GM21526 (cell line): ENCODE measurements at regions not wholly inside any gene's neighbourhood (a gene's known extent, or its start where the extent isn't known, plus 50 kb on each side); places are given as distances from the start of the nearest gene placed in this dataset.

Source experiments
- ATAC-seq: cut with Tn5 transposase; IDR thresholded peaks from one replicate; pipeline ENCODE4 v1.9.1; 2021; ENCODE audit warnings: moderate library complexity; ENCODE audit not compliant: unreplicated experiment, low FRiP score

DNA sequence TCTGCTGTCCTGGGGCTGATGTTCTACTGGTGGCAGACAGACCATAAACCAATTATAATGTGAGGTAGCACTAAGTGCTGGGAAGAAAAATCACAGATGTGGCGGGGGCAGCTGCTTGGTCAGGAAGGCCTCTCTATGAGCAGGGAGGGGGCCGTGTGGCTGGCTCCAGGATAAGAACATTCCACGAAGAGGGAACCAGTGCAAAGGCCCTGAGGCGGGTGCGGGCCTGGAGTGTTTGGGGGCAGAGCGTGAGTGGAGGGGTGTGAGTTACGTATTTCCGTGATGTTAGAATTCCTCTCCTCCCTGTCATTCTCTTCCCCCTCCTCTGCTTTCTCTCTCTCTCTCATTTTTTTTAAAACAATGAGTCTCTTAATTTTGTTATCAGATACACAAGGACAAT is 67.2 kb downstream of the CEBPB start:
- ATAC-seq = no peak

DNA sequence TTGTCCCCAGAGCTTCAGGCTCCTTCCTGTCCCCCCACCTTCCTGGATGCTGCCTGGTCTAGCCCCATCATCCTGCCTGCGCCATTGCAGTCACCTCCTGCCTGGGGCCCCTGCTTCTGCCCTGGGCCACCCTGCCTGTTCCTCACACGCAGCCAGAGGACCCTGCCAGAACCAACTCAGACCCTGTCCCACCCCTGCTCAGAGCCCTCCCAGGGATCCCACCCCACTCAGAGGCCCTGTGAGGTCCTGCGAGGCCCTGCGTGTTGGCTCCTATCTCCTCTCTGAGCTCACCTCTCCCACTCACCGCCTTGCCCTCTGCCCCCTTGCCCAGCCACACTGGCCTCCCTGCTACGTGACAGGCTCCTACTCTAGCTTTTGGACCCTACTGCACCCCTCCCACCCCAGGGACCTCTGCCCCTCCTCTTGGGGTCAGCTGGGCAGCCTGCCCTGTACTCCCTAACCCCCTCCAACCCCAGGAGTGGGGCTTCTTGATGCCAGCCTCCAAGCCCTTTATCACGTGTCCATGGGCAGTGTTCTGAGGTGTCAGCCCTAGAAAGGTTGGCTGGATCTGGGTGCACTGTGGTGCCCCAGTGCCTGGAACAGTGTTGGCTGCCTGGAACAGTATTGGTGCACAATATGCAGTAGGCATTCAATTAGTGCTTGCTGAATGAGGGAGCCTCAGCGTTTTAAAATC is 68.3 kb downstream of the CEBPB start:
- no peak for ATAC-seq

DNA sequence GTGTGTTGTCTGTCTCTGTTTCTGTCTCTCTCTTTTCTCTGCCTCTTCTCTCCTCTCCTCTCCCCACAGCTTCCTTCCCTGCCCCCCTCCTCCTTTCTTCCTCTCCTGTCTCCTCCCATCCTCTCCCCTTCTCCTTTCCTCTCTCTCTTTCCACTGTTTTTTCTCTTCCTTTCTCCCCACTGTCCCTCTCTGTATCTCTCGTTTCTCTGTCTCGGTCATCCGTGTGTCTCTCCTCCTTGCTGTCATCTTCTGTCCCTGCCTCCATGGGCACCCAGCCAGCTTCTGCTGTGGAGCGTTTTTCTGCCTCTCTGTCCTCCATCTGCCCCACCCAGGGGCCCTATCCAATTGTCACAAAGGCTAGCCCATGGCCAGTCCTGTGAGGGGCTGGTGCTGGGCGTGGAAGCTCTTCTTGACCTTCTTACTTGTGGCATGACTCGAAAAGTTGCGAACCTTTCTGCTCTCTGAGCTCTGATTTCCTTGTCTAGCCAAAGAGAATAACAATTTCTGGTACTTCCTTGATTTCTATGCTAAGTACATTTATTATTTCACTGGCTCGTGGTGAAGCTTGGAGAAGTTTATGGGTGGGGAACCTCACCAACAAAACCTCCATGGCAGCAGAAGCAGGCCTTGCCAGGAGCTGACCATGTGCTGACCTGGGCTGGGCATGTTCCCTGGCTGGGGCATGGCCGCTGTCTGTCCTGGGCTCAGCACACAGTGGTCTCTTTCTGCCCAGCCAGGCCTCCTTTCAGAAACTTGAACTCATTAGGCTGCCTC is 69.3 kb downstream of the CEBPB start:
- no peak for ATAC-seq

DNA sequence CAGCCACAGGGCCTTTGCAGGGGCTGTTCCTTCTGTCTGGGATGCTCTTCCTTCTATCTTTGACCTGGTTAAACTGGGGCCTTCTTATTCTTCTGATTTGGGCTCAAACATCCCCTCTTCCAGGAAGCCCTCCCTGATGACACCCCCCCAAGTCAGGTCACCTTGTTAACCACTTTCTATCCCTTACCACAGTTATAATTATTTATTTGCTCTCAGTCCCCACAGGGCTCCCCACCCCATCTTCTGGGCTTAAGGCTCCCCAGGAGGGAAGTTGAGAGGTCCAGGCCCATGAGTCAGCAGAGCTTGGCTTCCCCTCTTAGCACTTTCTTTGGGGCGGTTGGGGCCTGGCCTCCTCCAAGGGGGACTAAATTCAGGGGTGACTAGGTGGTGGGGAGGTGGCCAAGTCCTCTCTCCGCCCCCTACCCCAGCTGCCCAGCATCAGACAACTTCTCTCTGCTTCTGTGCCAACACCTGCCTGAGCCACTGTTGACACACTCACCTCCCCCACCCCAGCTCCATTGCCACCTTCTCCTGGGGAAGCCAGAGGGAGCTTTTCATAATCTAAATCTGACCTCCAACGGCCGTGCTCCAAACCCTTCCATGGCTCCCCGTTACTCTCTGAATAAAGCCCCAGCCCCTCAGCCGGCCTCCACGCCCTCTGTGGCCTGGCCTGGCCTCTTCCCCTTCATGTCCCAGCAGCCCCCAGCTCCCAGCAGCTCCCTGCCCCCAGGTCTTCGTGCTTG is 70.0 kb downstream of the CEBPB start:
- no peak for ATAC-seq

DNA sequence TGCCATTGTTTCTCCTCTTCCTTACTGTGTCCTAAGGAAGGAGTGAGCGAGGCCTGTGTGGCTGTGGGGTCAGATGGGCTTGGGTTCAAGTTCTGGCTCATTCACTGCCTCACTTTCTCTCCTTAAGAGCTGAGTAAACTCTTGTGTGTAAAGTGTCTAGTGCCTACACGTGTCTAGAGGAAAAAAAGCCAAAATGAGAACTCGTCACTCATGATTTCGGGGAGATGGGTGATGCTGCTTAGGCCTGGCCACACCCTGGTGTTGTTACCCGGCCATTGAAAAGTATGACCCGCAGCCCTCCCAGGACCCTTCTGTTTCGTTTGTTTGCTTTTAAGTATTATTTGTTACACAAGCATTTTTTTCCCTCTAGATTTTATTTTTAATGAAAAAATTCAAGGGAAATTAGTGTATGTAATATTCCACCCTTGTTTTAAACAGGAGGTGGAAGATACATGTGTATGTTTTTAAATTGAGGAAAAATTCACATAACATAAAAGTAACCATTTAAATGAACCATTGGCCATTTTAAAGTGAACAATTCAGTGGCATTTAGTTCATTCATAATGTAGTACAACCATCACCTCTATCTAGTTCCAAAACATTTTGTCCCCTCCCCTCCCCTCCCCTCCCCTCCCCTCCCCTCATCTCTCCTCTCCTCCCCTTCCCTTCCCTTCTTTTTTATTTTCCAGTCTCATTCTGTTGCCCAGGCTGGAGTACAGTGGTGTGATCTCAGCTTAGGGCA is 71.0 kb downstream of the CEBPB start:
- no peak for ATAC-seq

DNA sequence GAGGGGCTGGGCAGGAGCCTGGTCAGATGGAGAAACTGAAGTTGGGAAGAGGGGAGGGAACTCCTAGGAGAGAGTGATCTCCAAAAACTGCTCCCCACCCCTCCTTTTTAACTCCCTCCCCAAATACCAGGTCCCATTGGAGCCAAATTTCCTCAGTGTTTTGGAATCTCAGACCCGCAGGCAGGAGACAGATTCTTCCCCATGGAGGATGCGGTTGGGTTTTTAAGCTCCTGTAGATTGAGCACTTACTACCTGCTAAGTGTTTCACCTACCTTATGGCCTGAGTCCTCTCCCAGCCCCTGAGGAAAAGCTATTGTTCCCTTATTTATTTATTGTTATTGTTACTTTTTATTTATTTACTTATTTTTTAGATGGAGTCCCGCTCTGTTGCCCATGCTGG is 73.2 kb downstream of the CEBPB start:
- ATAC-seq = no peak

DNA sequence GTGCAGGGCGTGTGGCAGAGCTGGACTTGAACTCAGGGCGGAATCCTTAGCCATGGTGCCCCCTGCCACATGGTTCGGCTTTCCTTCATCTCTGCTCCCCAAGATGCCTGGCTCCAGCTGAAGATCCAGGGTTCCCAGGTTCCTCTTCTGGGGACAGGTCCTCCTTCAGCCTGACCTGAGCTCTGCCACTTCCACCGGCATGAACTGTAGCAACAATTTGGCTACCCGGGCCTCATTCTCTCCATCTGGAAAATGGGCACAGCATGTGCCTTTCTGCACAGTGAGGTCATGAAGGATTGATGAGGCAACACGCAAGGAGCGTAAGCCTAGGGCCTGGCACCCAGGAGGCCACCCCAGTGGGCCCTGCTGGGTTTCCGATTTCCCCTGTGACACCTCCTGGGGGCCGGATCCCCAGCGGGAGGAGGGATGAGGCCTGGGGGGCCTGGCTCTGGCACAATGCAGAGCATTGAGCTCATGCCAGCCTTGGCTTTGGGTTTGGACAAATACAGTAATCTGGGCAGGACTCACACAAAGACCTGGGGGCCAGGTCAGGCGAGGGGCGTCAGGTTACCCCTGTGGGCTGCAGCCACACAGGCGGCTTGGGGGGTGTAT is 74.0 kb downstream of the CEBPB start:
- ATAC-seq = no peak

DNA sequence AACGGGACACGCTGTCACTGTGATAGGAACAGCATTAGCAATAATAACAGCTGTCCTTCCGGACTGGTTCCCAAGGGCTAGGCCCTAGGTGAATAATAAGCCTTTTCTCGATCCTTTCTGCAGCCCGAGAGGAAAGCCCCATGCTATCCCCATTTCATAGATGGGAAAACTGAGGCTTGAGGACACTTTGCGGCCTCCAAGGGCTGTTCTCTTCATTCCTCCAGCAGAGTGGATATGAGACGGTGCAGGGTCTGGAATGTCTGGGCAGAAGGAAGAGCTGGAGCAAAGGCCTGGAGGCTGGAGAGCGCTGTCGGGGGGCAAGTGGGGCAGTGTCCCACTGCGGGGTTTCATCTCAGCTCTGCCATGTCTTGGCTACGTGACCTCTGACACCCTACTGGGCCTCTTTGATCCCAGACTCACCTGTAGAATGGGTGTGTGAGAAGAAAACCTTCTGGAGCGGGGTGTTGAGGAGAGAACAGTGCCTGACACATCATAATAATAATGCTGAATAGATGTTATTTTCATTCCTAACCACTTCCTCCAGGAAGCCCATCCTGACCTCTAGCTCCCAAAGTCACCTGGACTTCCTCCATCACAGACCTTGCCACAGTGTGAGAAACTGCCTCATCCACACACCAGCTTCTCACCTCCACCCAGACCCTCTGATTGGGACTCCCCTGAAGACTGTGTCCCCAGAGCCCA is 74.8 kb downstream of the CEBPB start:
- no peak for ATAC-seq

DNA sequence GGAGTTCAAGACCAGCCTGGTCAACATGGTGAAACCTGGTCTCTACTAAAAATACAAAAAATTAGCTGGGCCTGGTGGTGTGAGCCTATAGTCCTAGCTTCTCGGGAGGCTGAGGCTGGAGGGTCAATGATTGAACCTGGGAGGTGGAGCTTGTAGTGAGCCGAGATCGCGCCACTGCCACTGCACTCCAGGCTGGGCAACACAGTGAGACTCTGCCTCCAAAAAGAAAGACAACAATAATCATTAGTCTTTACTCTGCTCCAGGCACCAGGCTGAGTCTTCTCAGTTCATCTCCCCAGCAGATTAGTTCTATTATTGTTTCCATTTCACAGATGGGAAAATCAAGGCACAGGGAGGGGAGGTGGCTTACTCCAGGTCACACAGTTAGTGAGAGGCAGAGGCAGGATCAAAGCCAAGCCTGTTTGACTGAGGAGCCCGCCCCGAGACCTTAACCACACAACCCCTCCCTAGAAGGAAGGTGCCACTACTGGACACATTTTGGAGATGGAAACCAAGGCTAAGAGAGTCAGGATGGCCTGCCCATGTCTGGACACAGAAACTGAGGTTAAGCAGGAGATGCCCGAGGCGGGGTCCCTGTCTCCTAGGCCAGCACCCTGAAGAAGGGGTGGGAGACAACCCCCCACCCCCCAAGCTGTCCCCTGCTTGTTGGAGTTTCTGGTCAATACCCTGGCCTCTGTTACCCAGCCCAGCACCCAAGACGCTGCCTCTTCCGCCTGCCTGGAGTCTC is 75.8 kb downstream of the CEBPB start:
- no peak for ATAC-seq

DNA sequence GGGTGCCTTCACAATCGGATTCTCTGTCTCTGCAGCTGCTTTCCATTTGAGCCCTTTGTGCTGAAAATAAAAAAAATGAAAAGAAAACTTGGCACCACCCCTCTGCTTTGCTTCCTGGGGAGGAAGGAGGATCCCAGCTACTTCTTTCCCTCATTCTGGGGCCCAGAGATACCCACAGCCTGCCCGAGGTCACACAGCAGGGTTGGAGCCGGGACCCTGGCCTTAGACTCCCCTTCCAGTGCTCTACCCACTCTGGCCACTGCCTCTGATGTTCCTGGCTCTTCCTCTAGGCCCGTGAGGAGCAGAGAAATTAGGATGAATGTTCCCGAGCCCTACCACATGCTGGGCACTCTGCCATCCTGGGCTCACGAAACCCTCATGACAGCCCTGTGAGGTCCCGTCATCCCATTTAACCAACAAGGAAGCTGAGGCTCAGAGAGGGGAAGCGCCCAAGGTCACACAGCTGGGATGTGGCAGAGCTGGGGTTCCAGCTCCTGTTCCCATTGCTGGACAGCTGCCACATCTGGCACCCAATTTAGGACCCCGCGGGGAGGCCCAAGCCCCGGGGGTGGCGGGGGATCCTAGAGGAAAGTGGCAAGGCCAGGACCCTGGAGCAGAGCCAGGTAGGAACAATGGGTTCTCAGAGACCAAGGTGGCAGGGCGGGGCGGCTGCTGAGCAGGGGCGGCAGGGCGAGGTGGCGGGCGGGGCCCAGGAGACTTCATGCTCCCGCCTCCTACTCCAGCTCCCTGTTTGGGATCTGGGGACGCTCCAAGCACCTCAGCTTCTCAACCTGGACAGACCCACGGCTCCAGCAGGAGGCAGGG is 76.6 kb downstream of the CEBPB start:
- ATAC-seq = no peak

DNA sequence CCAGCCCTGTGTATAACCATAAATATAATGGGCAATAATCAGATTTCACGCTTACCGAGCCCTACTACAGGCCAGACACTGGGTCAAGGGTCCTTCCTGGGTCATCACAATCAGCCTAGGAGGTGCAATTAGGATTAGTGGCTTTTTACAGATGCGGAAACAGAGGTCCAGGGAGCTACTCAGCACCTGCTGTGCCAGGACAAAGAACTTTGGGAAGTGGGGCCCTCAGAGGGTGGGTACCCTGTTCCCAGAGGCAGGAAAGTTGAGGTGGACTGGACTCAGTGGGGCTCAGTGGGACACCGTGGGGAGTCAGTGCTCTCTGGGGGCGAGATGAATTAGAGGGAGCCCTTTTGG is 77.2 kb downstream of the CEBPB start:
- no peak for ATAC-seq

DNA sequence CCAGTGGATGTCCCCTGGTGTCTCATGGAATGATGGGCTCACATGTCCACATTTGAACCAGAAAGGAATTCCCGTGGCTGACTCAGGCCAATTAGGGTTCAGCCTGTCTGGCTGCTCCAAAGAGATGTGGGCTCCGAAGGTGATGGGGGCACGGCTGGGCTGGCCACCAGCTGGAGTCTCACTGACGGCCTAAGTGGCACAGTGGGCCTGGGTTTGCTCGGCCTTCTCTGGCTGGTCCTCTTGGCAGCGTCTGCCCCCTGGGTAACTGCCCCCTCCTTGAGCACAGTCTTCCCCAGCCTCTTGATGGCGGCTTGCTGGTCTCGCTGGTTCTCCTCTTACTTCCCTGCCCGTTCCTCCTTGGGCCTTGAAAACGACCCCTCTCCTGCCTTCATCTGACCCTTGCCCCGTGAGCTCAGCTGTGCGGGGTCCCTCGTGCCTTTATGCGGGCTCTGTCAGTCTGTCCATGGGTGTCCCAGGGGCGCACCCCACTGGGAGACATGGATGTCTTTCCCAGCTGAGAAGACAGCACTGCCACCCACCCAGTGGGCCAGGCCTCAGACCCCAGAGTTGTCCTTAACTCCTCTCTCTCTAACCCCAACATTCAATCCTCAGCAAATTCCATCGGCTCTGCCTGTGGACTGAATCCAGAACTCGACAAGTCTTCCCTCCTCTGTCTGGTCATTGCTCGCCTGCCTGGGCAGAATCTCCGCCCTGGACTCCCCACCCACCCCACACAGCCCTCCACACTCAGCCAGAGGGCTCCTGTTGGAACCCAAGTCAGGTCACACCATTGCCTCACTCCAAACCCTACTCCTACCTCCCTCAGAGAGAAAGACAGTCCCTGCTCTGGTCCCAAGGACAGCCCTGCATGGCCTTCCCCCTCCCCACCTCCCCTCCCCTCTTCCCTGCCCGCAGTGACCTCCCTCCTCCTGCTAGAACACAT is 78.7 kb downstream of the CEBPB start:
- ATAC-seq = no peak

DNA sequence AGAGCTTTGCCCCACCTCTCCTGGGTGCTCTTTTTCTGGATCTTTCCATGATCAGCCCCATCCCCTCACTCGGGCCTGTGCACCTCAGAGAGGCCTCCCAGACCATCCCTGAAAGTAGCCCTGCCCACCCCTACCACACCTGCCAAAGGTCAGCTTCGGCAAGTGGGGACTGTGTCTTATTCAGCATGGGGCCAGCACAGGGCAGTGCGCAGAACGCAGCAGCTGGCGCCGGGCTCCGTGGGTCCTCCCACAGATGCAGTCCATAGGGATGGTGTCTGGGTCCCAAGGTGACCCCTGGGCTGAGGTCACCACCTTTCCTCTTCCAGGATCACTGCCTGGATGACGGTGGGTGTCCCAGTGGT is 79.4 kb downstream of the CEBPB start:
- no peak for ATAC-seq

DNA sequence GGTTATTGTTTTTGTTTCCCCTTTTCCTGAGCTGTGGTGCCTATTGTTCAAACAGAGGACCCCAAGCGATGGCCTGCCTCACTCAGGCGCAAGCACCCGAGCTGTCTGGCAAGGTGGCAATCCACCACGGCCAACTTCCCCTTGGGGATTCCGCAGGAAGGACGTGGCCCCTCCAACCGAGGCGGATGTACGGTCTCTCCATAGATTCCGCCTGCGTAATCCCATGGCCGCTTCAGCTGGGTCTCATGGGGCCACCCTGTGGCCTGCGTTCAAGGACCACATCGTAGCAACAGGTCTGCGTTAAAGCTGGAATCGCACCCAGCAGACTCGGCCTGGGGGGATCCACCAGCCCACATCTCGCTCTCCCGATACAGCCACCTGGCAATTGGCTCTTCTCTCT is 79.9 kb downstream of the CEBPB start:
- no peak for ATAC-seq

DNA sequence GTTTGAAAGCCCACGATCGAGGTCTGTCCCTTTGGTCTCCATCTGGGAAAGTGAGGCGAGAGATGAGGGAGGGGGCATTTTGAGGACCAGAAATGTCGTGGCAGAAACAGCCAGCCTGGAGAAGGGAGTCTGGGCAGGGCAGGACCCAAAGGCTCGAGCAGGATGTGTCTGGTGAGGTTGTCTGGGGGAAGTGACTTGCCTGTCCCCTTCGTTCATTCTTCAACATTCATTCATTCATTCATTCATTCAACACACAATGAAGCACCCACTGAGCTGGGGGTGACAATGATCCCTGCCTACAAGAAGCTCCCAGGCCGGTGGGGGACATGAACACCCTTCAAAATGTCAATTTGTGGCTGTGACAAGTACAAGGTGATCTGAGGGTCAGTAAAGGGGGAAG is 80.5 kb downstream of the CEBPB start:
- no peak for ATAC-seq

DNA sequence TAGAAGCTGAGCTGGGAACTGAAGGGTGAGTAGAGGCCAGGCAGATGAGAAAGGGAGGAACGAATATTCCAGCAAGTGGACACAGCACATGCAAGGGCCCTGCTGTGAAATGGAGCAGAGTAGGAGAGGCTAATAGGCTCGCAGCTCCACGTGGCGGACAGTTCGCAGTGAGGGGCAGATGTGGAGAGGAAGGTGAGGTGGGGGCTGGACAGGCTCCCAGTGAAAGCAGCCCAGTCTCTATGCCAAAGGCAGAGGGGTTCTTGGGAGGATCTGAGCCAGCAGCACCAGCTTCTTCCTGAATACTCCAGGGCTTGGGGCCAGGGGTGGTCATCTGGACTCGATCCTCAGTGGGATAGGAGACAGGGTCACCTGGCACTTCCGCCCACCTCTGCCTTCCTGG is 81.0 kb downstream of the CEBPB start:
- ATAC-seq = no peak

DNA sequence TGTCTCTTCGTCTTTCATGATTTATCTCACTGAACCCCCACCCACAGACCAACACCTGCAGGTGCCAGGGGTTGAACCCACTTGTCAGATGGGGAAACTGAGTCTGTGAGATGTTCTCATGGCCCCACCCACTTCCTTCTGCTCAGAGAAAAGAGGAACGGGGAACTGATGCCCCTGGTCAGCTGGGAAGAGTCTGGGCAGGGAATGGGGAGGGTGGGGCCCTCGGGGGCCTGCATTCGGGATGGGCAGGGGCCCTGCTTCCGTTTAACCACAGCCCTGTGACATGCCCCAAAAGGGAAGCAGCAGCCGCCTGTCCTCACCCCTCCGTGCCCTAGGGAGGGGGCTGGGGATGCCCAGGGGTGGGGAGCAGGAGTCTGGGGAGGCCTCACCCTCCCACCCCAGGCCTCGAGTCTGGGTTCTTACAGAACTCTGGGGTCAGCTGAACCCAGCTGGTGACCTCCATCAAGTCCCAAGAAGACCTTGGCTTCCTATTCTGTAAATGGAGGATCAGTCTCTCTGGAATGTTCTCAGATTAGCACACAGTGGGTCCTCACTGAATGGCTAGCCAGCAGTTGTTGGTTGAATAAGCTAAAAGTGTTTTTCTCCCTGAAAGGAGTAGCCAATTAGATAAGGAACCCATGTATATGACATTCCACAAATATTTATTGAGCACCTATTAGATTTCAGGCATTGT is 81.5 kb downstream of the CEBPB start:
- no peak for ATAC-seq
